ENCODE measurements at regions not wholly inside any gene's neighbourhood (a gene's known extent, or its start where the extent isn't known, plus 50 kb on each side); places are given as distances from the start of the nearest gene placed in this dataset.

DNA sequence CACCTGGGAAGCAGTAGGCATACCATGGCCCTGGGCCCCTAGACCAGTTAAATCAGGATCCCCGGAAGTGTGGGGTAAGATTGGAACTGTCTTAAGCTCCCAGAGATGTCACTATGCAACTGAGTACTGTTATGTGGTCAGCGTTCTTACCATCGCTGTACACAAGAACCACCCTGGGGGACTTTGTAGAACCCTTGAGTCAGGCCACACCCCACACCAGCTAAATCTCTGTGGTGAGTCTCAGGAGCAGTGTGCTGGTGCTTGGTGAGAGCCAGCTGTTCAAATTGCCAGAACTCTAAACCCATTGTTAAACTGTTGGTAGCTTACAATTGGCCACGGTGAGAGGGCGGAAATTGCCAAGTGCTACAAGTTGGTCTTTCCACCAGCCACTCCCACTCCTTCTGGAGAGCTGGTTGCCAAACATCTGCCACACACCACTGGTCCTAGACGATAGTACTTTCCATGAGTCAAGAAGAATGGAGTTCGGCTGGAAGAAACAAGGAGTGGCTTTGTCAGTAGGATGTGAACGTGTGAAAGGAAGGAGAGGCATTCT is 80.5 kb upstream of the SYNDIG1 start:
- no peak overlapping the region for H3K4me3 ChIP-seq (ENCODE audit: low read depth, low read length)
- TF ChIP-seq, protein P1, sequence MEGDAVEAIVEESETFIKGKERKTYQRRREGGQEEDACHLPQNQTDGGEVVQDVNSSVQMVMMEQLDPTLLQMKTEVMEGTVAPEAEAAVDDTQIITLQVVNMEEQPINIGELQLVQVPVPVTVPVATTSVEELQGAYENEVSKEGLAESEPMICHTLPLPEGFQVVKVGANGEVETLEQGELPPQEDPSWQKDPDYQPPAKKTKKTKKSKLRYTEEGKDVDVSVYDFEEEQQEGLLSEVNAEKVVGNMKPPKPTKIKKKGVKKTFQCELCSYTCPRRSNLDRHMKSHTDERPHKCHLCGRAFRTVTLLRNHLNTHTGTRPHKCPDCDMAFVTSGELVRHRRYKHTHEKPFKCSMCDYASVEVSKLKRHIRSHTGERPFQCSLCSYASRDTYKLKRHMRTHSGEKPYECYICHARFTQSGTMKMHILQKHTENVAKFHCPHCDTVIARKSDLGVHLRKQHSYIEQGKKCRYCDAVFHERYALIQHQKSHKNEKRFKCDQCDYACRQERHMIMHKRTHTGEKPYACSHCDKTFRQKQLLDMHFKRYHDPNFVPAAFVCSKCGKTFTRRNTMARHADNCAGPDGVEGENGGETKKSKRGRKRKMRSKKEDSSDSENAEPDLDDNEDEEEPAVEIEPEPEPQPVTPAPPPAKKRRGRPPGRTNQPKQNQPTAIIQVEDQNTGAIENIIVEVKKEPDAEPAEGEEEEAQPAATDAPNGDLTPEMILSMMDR (IDR thresholded peaks at IDR 0.05; ENCODE audit: low read depth, low read length) = no peak

DNA sequence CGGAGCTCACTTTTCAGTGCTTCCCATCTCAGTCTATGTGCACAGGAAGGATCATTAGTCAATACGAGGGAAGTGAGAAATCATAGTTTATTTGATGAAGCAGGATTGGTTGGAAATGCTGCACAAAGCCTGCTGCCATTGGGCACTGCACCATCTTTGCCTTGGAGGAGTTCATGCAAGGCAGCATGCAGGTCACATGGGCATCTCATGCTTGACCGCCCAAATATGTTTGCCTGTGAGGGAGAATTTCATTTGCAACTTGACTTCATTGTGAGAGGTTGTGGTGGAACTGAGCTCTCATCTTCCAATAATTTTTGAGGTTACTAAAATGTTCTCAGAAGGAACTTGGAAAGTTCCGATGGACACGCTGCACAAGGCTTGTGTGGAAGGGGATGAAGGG is 83.9 kb upstream of the SYNDIG1 start:
- no peak overlapping the region for H3K4me3 ChIP-seq (ENCODE audit: low read depth, low read length)
- TF ChIP-seq, protein P1 (IDR thresholded peaks at IDR 0.05; ENCODE audit: low read depth, low read length) = no peak

DNA sequence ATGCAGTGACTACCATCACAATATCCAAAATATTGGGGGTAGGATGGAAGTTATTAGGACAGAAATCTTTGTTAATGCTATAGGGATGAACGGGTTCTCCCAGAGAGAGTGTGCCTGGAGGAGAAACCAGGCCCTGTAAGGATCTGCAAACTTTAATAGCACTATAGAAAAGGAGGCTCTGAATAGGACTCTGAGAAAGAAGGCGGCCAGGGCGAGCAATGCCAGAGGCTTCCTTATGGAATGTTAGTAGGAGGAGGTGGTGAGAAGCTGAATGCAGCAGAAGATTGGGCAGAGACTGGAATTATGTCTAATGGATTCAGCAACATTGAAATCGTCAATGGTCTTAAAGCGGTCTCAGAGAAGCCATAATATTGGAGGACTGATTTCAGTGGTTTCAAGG is 84.6 kb upstream of the SYNDIG1 start:
- TF ChIP-seq, protein P1 (IDR thresholded peaks at IDR 0.05; ENCODE audit: low read depth, low read length) = no peak
- no peak overlapping the region for H3K4me3 ChIP-seq (ENCODE audit: low read depth, low read length)

DNA sequence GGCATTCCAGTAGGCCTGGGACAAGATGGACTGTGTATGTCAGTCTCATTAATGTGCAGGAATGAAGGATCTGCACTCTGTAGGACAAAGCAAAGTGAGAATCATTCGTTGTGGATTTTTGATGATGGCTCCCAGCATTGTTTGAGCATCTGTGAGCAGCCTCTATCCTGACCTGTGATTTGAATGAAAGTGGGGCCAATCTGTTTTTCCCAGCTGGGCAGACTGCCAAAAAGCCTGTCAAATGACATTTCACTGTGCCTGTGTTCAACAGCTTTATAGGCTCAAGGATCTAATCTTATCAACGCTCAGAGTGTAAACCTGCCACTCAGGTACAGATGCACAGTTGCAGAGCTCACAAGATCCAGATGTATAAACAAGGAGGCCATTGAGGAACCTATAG is 86.7 kb upstream of the SYNDIG1 start:
- H3K4me3 ChIP-seq (ENCODE audit: low read depth, low read length) = no peak overlapping the region
- TF ChIP-seq, protein P1 (IDR thresholded peaks at IDR 0.05; ENCODE audit: low read depth, low read length) = no peak

DNA sequence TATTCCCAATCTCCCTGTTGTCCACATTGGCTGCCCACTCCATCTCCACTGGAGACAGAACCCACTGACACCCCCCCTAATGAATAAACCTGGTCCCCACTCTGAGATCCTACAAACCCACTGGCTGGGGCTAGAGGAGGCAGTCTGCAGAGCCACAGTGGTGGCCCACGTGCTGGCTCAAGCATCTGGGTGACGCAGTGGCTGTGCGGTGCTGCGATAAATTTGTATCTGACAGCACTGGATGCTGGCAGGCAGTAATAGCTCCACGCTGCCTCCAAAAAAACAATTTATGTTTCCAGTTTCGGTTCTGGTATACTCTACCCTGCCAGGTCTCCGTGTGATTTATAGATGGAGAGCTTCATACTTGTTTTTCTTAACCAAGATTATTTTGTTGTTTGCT is 87.1 kb upstream of the SYNDIG1 start:
- H3K4me3 ChIP-seq (ENCODE audit: low read depth, low read length) = no peak overlapping the region
- TF ChIP-seq, protein P1 (IDR thresholded peaks at IDR 0.05; ENCODE audit: low read depth, low read length) = no peak

DNA sequence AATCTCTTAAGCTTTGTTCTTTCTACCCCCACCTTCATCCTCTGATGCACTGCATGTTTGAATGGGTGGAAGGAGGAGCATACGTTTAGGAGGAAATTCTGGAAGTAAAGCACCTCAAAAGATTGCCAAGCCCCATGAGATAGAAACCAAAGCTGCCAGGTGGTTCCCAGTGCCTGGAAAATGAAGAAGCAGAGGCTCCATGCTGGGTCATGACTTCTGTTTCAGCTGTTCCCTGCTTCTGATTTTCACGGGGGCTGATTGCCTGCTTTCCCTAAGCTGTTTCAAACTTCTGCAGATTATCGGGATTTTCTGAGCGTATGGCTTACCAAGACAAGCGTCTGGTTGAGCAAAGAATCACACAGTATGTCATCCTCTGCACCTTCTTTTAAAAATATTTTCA is 87.5 kb upstream of the SYNDIG1 start:
- no peak overlapping the region for H3K4me3 ChIP-seq (ENCODE audit: low read depth, low read length)
- TF ChIP-seq, protein P1 (IDR thresholded peaks at IDR 0.05; ENCODE audit: low read depth, low read length) = no peak

DNA sequence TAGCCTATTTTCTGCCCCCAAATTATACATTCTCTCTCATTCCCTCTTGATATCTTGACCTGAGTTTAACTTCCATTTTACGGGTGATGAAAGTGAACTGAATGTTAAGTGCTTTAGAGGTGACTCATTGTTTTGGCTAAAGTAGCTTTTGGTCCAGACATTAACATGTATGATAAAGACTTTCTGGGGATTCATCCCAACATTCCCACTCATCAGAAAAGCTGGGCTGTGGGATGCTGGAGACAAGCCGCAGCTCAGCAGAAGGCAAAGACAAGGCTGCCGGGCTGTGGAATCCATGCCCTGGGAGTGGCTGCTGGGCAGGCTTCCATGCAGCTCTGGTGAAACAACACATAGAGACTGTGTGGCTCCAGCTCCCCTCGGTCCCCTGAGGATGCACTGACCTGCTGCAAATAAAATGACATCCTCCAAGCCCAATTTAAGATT is 89.9 kb upstream of the SYNDIG1 start:
- H3K4me3 ChIP-seq (ENCODE audit: low read depth, low read length) = no peak overlapping the region
- TF ChIP-seq, protein P1 (IDR thresholded peaks at IDR 0.05; ENCODE audit: low read depth, low read length) = no peak
